ENCODE measurements at regions not wholly inside any gene's neighbourhood (a gene's known extent, or its start where the extent isn't known, plus 50 kb on each side); places are given as distances from the start of the nearest gene placed in this dataset.

GRCh38 chr2:19224486-19224885 lies 133.9 kb downstream of the OSR1 start:
- H3K4me3 ChIP-seq (ENCODE audit: low read depth, low read length), result no peak overlapping the region
- no peak for TF ChIP-seq CTCF (IDR thresholded peaks at IDR 0.05; ENCODE audit: low read depth, low read length, missing control alignments)
- in situ Hi-C loops (cut with HindIII; ENCODE audit: low sequenced_read_pairs), result no loop called here
- no peak for DNase-seq (ENCODE audit: low read depth)

GRCh38 chr2:19224011-19224410 lies 134.4 kb downstream of the OSR1 start:
- no peak for TF ChIP-seq CTCF (IDR thresholded peaks at IDR 0.05; ENCODE audit: low read depth, low read length, missing control alignments)
- in situ Hi-C loops (cut with HindIII; ENCODE audit: low sequenced_read_pairs), result no loop called here
- no peak for DNase-seq (ENCODE audit: low read depth)
- no peak overlapping the region for H3K4me3 ChIP-seq (ENCODE audit: low read depth, low read length)

GRCh38 chr2:19219060-19219459 lies 139.4 kb downstream of the OSR1 start:
- in situ Hi-C loops (cut with HindIII; ENCODE audit: low sequenced_read_pairs), result no loop called here
- DNase-seq (ENCODE audit: low read depth), result no peak
- no peak for TF ChIP-seq CTCF (IDR thresholded peaks at IDR 0.05; ENCODE audit: low read depth, low read length, missing control alignments)
- no peak overlapping the region for H3K4me3 ChIP-seq (ENCODE audit: low read depth, low read length)

GRCh38 chr2:19218166-19218565 lies 140.3 kb downstream of the OSR1 start:
- H3K4me3 ChIP-seq (ENCODE audit: low read depth, low read length), result no peak overlapping the region
- in situ Hi-C loops (cut with HindIII; ENCODE audit: low sequenced_read_pairs), result no loop called here
- TF ChIP-seq CTCF (IDR thresholded peaks at IDR 0.05; ENCODE audit: low read depth, low read length, missing control alignments), result no peak
- no peak for DNase-seq (ENCODE audit: low read depth)

GRCh38 chr2:19216676-19217602 lies 141.5 kb downstream of the OSR1 start:
- in situ Hi-C loops (cut with HindIII; ENCODE audit: low sequenced_read_pairs), result no loop called here
- no peak overlapping the region for H3K4me3 ChIP-seq (ENCODE audit: low read depth, low read length)
- TF ChIP-seq CTCF (IDR thresholded peaks at IDR 0.05; ENCODE audit: low read depth, low read length, missing control alignments), result no peak
- no peak for DNase-seq (ENCODE audit: low read depth)

GRCh38 chr2:19216238-19216637 lies 142.2 kb downstream of the OSR1 start:
- TF ChIP-seq CTCF (IDR thresholded peaks at IDR 0.05; ENCODE audit: low read depth, low read length, missing control alignments), result no peak
- in situ Hi-C loops (cut with HindIII; ENCODE audit: low sequenced_read_pairs), result no loop called here
- DNase-seq (ENCODE audit: low read depth), result no peak

More at GRCh38 chr2:19216238-19216637, 142.2 kb downstream of the OSR1 start:
- no peak overlapping the region for H3K4me3 ChIP-seq (ENCODE audit: low read depth, low read length)

Data from astrocyte of the cerebellum (primary cell).